ENCODE measurements at regions not wholly inside any gene's neighbourhood (a gene's known extent, or its start where the extent isn't known, plus 50 kb on each side); places are given as distances from the start of the nearest gene placed in this dataset.
"Not testable (repeated sequence)": the region's sequence is repeated elsewhere in the genome, so short reads cannot be mapped to it uniquely, and the experiment has no call there.

DNA sequence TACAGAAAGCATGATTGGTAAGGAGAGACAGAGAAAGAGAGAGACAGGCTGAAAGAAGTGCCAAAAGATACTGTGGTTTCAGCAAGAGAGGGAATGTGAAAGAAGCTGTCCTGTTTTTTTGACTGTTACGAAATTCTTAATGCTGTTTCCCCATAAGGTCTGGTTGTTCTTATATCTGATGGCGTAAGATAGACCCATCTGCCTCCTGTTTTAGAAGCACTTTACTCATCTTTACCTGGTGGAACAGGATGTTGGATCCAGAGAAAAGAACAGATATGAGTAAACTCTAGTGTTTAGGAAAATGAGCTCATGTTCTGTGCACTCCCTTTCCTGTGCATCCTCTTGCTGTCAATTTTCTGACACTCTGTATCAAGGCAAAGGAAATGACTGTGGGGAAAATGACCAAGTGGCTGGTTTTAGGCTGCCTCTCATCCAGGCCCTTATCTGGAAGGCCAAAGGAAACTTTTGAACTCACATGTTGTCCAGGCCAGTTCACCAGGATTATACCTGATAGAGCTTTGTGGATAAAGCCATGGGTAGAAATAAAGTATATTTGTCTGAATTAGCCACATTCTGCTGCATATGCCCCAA is 311.7 kb upstream of the HTR2C start:
- H3K36me3 ChIP-seq (ENCODE audit: insufficient read depth, low read length) = no peaks in the 10 kb centered on the region
- H3K4me2 ChIP-seq (ENCODE audit: low read depth, low read length, poor library complexity, severe bottlenecking) = no peak overlapping the region
- no peaks in the 10 kb centered on the region for H3K9me2 ChIP-seq (replicated peaks; ENCODE audit: low read depth, low read length)
- no peaks in the 10 kb centered on the region for H3K79me2 ChIP-seq (ENCODE audit: insufficient read depth, low read length)
- H3K27me3 ChIP-seq (ENCODE audit: insufficient read depth, low read length, poor library complexity, severe bottlenecking) = no peaks in the 10 kb centered on the region
- no peak overlapping the region for H2AFZ ChIP-seq (ENCODE audit: low read length)
- no peaks in the 10 kb centered on the region for H3F3A ChIP-seq (ENCODE audit: low read depth)
- no peaks in the 10 kb centered on the region for H4K20me1 ChIP-seq (ENCODE audit: insufficient read depth, low read length, poor library complexity, severe bottlenecking)
- H3K4me3 ChIP-seq (ENCODE audit: low read length, poor library complexity, severe bottlenecking) = no peak overlapping the region
- H3K9ac ChIP-seq (ENCODE audit: low read depth, low read length, poor library complexity, severe bottlenecking) = no peak overlapping the region
- H3K4me1 ChIP-seq (ENCODE audit: insufficient read depth, low read length, poor library complexity, severe bottlenecking) = no peaks in the 10 kb centered on the region
- TF ChIP-seq EZH2phosphoT487 (IDR thresholded peaks at IDR 0.05; ENCODE audit: borderline replicate concordance) = no peak
- TF ChIP-seq, protein P1, sequence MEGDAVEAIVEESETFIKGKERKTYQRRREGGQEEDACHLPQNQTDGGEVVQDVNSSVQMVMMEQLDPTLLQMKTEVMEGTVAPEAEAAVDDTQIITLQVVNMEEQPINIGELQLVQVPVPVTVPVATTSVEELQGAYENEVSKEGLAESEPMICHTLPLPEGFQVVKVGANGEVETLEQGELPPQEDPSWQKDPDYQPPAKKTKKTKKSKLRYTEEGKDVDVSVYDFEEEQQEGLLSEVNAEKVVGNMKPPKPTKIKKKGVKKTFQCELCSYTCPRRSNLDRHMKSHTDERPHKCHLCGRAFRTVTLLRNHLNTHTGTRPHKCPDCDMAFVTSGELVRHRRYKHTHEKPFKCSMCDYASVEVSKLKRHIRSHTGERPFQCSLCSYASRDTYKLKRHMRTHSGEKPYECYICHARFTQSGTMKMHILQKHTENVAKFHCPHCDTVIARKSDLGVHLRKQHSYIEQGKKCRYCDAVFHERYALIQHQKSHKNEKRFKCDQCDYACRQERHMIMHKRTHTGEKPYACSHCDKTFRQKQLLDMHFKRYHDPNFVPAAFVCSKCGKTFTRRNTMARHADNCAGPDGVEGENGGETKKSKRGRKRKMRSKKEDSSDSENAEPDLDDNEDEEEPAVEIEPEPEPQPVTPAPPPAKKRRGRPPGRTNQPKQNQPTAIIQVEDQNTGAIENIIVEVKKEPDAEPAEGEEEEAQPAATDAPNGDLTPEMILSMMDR (conservative IDR thresholded peaks at IDR 0.05; ENCODE audit: low read length) = no peak
- no peaks in the 10 kb centered on the region for H3K9me3 ChIP-seq (ENCODE audit: insufficient read depth, low read depth, low read length)

DNA sequence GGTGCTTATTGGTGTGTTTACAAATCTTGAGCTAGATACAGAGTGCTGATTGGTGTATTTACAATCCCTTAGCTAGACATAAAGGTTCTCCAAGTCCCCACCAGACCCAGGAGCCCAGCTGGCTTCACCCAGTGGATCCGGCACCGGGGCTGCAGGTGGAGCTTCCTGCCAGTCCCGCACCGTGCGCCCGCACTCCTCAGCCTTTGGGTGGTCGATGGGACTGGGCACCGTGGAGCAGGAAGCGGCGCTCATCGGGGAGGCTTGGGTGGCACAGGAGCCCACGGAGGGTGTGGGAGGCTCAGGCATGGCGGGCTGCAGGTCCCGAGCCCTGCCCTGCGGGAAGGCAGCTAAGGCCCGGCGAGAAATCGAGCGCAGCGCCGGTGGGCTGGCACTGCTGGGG is 313.5 kb upstream of the HTR2C start:
- H3K9ac ChIP-seq (ENCODE audit: low read depth, low read length, poor library complexity, severe bottlenecking); H3K4me2 ChIP-seq (ENCODE audit: low read depth, low read length, poor library complexity, severe bottlenecking); H2AFZ ChIP-seq (ENCODE audit: low read length); H3K9me3 ChIP-seq (ENCODE audit: insufficient read depth, low read depth, low read length); H3K4me3 ChIP-seq (ENCODE audit: low read length, poor library complexity, severe bottlenecking); H4K20me1 ChIP-seq (ENCODE audit: insufficient read depth, low read length, poor library complexity, severe bottlenecking); H3K36me3 ChIP-seq (ENCODE audit: insufficient read depth, low read length); H3K9me2 ChIP-seq (replicated peaks; ENCODE audit: low read depth, low read length); H3F3A ChIP-seq (ENCODE audit: low read depth); H3K4me1 ChIP-seq (ENCODE audit: insufficient read depth, low read length, poor library complexity, severe bottlenecking); H3K79me2 ChIP-seq (ENCODE audit: insufficient read depth, low read length); H3K27me3 ChIP-seq (ENCODE audit: insufficient read depth, low read length, poor library complexity, severe bottlenecking): not testable (repeated sequence)

DNA sequence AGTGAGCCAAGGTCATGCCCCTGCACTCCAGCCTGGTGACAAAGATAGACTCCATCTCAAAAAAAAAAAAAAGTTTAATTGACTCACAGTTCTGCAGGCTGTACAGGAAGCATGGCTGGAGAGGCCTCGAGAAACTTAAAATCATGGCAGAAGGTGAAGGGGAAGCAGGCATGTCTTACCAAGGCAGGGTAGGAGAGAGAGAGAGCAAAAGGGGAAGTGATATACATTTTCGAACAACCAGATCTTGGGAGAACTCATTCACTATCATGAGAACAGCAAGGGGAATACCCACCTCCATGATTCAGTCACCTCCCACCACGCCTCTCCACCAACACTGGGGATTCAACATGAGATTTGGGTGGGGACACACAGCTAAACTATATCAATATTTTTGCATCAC is 315.2 kb upstream of the HTR2C start:
- Histone ChIP-seq H3K79me2 (ENCODE audit: insufficient read depth, low read length) (no peaks in the 10 kb centered on the region), H3K36me3 (ENCODE audit: insufficient read depth, low read length) (no peaks in the 10 kb centered on the region), H4K20me1 (ENCODE audit: insufficient read depth, low read length, poor library complexity, severe bottlenecking) (no peaks in the 10 kb centered on the region), H3K4me3 (ENCODE audit: low read length, poor library complexity, severe bottlenecking) (no peak overlapping the region), H3K27me3 (ENCODE audit: insufficient read depth, low read length, poor library complexity, severe bottlenecking) (no peaks in the 10 kb centered on the region), H3K9ac (ENCODE audit: low read depth, low read length, poor library complexity, severe bottlenecking) (no peak overlapping the region), H3K4me2 (ENCODE audit: low read depth, low read length, poor library complexity, severe bottlenecking) (no peak overlapping the region), H3K4me1 (ENCODE audit: insufficient read depth, low read length, poor library complexity, severe bottlenecking) (no peaks in the 10 kb centered on the region), H3K9me3 (ENCODE audit: insufficient read depth, low read depth, low read length) (no peaks in the 10 kb centered on the region), H3K9me2 (replicated peaks; ENCODE audit: low read depth, low read length) (no peaks in the 10 kb centered on the region), H2AFZ (ENCODE audit: low read length) (no peak overlapping the region), H3F3A (ENCODE audit: low read depth) (no peaks in the 10 kb centered on the region)
- TF ChIP-seq, protein P1 (conservative IDR thresholded peaks at IDR 0.05; ENCODE audit: low read length) = no peak
- no peak for TF ChIP-seq EZH2phosphoT487 (IDR thresholded peaks at IDR 0.05; ENCODE audit: borderline replicate concordance)

DNA sequence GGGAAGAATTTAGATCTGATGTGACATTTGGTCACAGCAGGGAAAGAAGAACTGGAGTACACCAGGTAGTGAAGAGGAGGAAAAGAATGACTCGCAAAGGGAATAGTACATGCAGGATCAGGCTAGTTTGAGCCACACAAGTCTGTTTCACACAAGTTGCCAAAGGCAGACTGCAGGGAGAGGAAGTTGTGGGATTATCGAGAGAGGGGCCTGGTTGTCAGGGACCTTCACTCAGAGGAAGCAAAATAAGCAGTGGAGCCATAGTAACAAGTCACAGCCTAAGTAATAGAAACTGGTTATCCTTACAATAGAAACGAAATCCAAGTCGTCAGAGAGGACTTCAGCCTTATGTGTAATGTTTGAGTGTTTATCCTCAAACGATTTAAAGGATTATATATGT is 316.7 kb upstream of the HTR2C start:
- Histone ChIP-seq H3K4me1 (ENCODE audit: insufficient read depth, low read length, poor library complexity, severe bottlenecking) (no peaks in the 10 kb centered on the region), H3K4me3 (ENCODE audit: low read length, poor library complexity, severe bottlenecking) (no peak overlapping the region), H3F3A (ENCODE audit: low read depth) (no peaks in the 10 kb centered on the region), H2AFZ (ENCODE audit: low read length) (no peak overlapping the region), H3K27me3 (ENCODE audit: insufficient read depth, low read length, poor library complexity, severe bottlenecking) (no peaks in the 10 kb centered on the region), H3K36me3 (ENCODE audit: insufficient read depth, low read length) (no peaks in the 10 kb centered on the region), H3K9ac (ENCODE audit: low read depth, low read length, poor library complexity, severe bottlenecking) (no peak overlapping the region), H3K9me3 (ENCODE audit: insufficient read depth, low read depth, low read length) (no peaks in the 10 kb centered on the region), H3K9me2 (replicated peaks; ENCODE audit: low read depth, low read length) (no peaks in the 10 kb centered on the region), H3K4me2 (ENCODE audit: low read depth, low read length, poor library complexity, severe bottlenecking) (no peak overlapping the region), H3K79me2 (ENCODE audit: insufficient read depth, low read length) (no peaks in the 10 kb centered on the region), H4K20me1 (ENCODE audit: insufficient read depth, low read length, poor library complexity, severe bottlenecking) (no peaks in the 10 kb centered on the region)
- TF ChIP-seq, protein P1 (conservative IDR thresholded peaks at IDR 0.05; ENCODE audit: low read length) = no peak
- TF ChIP-seq EZH2phosphoT487 (IDR thresholded peaks at IDR 0.05; ENCODE audit: borderline replicate concordance) = no peak
